Adrenal gland (tissue), 9 donors: ENCODE measurements at regions not wholly inside any gene's neighbourhood (a gene's known extent, or its start where the extent isn't known, plus 50 kb on each side); places are given as distances from the start of the nearest gene placed in this dataset.

Experiments
- DNase-seq, 7 donors: peaks; one replicate each; pipeline ENCODE4 v3.0.0-alpha.2; 2019 to 2020
- H3K27ac ChIP-seq, 5 donors: fragments of 200-600 bp; sonication (generic) in 4 of 5; 1 replicate in 3 of 5; 2 replicates in 2 of 5; pipeline versions ENCODE4 v1.5.1 to v1.8.0; 2016 to 2020; ENCODE audit warnings: mild to moderate bottlenecking in 1 of 5
- H3K27me3 ChIP-seq: fragments of 200-600 bp; 2 replicates; pipeline ENCODE4 v1.8.0; 2021
- H3K36me3 ChIP-seq, 2 donors: fragments of 200-600 bp; replicated peaks in 1 of 2; 1 replicate in 1 of 2; 2 replicates in 1 of 2; pipeline versions ENCODE4 v1.5.1 to v1.8.0; 2018 to 2022
- H3K4me1 ChIP-seq, 2 donors: fragments of 200-600 bp; replicated peaks in 1 of 2; 1 replicate in 1 of 2; 2 replicates in 1 of 2; pipeline versions ENCODE4 v1.5.1 to v1.8.0; 2018 to 2021
- H3K4me3 ChIP-seq, 4 donors: fragments of 200-600 bp; sonication (generic) in 3 of 4; one replicate each; pipeline ENCODE4 v1.5.1; 2016 to 2018
- H3K9me3 ChIP-seq, 3 donors: fragments of 200-600 bp; sonication (generic) in 1 of 3; replicated peaks in 1 of 3; 1 replicate in 2 of 3; 2 replicates in 1 of 3; pipeline versions ENCODE4 v1.5.1 to v1.8.0; 2016 to 2021
- CTCF ChIP-seq, 6 experiments: fragments of 450-650 bp in 4 of 6; fragments of 200-600 bp in 2 of 6; sonication (generic) in 1 of 6; IDR thresholded peaks; 1 replicate in 5 of 6; 2 replicates in 1 of 6; pipeline versions ENCODE4 v1.5.1 to v1.8.0; 2016 to 2021; ENCODE audit warnings: antibody characterized with exemption in 6 of 6, mild to moderate bottlenecking in 2 of 6, moderate library complexity in 1 of 6
- POLR2A ChIP-seq, 2 donors: fragments of 450-650 bp; IDR thresholded peaks; one replicate each; pipeline ENCODE4 v1.6.1; 2017; ENCODE audit warnings: antibody characterized with exemption in 2 of 2, mild to moderate bottlenecking in 2 of 2, moderate library complexity in 1 of 2
- WGBS, 4 donors: extraction: QIAGEN DNeasy Blood & Tissue Kit in 2 of 4; methylation state at CpG; one replicate each; pipeline versions ENCODE4 v1.1.5 to v1.1.7; 2013 to 2017; 5-methylcytosine and 5-hydroxymethylcytosine counted together
- intact Hi-C, 2 donors: fragments of 100-400 bp; cut with DNase I; formaldehyde crosslinking; loops; one replicate each; pipeline versions ENCODE4 v1.14.1 to v1.15.0; 2022 to 2023
- donor health status: healthy with polysubstance abuse.
- donor health status: Bipolar disorder and iron deficiency.
- donor health status: DM: yes; HTN: yes; CAD: no.
- donor health status: DM: no; HTN: no; CAD: no.
- donor health status: DM: no; HTN: no; CAD: no.

- WGBS, 4 donors = 87 to 90% (median 88%) methylated on average over 4 of the region's 4 CpGs
- DNase-seq = peak in 1 of 7 donors; percentile 43
- H3K36me3 ChIP-seq = no peaks in the 10 kb centered on the region
- H3K9me3 ChIP-seq = no peaks in the 10 kb centered on the region
- no peaks in the 10 kb centered on the region for H3K27me3 ChIP-seq
- H3K4me1 ChIP-seq = peaks cover 23 to 41% of the 10 kb centered on the region in 2 donors
- H3K4me3 ChIP-seq = no peak overlapping the region
- TF ChIP-seq POLR2A (IDR thresholded peaks at IDR 0.05) = no peak
- TF ChIP-seq CTCF (IDR thresholded peaks at IDR 0.05) = no peak
- H3K27ac ChIP-seq = peak overlapping the region in 1 of 5 donors; percentile 57
- intact Hi-C loops = no loop called here
These were observed 262.6 kb downstream of the TNS1 start for GRCh38 chr2:217740178-217740577.

- Histone ChIP-seq H3K4me3 (no peak overlapping the region), H3K27me3 (no peaks in the 10 kb centered on the region), H3K9me3 (no peaks in the 10 kb centered on the region), H3K36me3 (no peaks in the 10 kb centered on the region), H3K4me1 (peaks cover 23 to 42% of the 10 kb centered on the region in 2 donors), H3K27ac (no peak overlapping the region)
- intact Hi-C loops = no loop called here
- DNase-seq = peak in 1 of 7 donors; percentile 2
- TF ChIP-seq POLR2A (IDR thresholded peaks at IDR 0.05) = no peak
- no peak for TF ChIP-seq CTCF (IDR thresholded peaks at IDR 0.05)
- 94 to 100% (median 98%) methylated on average over 1 of the region's 1 CpG for WGBS, 4 donors
These were observed 263.1 kb downstream of the TNS1 start for GRCh38 chr2:217739741-217740140.

GRCh38 chr2:217738061-217738460, 264.7 kb downstream of the TNS1 start:
- H3K27me3 ChIP-seq = no peaks in the 10 kb centered on the region
- no peak for TF ChIP-seq POLR2A (IDR thresholded peaks at IDR 0.05)
- no peak for TF ChIP-seq CTCF (IDR thresholded peaks at IDR 0.05)
- DNase-seq = peak in 1 of 7 donors; percentile 39
- intact Hi-C loops = no loop called here
- H3K9me3 ChIP-seq = no peaks in the 10 kb centered on the region
- 84 to 93% (median 85%) methylated on average over 3 of the region's 3 CpGs for WGBS, 4 donors
- H3K4me1 ChIP-seq = peaks cover 18 to 53% of the 10 kb centered on the region in 2 donors
- H3K4me3 ChIP-seq = no peak overlapping the region
- peak overlapping the region in 1 of 5 donors; percentile 20 for H3K27ac ChIP-seq
- peaks cover 0 to 5% of the 10 kb centered on the region in 2 donors for H3K36me3 ChIP-seq

GRCh38 chr2:217736776-217737550, 265.8 kb downstream of the TNS1 start:
- peaks cover 0 to 5% of the 10 kb centered on the region in 2 donors for H3K36me3 ChIP-seq
- no peak overlapping the region for H3K4me3 ChIP-seq
- H3K9me3 ChIP-seq = no peaks in the 10 kb centered on the region
- WGBS, 4 donors = 83 to 93% (median 86%) methylated on average over 3 of the region's 3 CpGs
- H3K4me1 ChIP-seq = peaks cover 18 to 56% of the 10 kb centered on the region in 2 donors
- intact Hi-C loops = no loop called here
- peak in 1 of 7 donors; percentile 60 for DNase-seq
- peak overlapping the region in 3 of 5 donors; percentile 8 to 76 (median 71) for H3K27ac ChIP-seq
- TF ChIP-seq CTCF (IDR thresholded peaks at IDR 0.05) = no peak
- no peak for TF ChIP-seq POLR2A (IDR thresholded peaks at IDR 0.05)
- H3K27me3 ChIP-seq = no peaks in the 10 kb centered on the region
